Prostate gland (tissue), 2 donors: ENCODE measurements at regions not wholly inside any gene's neighbourhood (a gene's known extent, or its start where the extent isn't known, plus 50 kb on each side); places are given as distances from the start of the nearest gene placed in this dataset.

ENCODE experiments used
- DNase-seq: peaks from one replicate; pipeline ENCODE4 v3.0.0-alpha.2; 2019; ENCODE audit warnings: low spot score
- H3K27ac ChIP-seq, 2 donors: fragments of 200-600 bp; sonication (generic); 2 replicates each; pipeline ENCODE4 v1.5.1; 2017 to 2019
- H3K27me3 ChIP-seq: fragments of 200-600 bp; sonication (generic); replicated peaks from 2 replicates; pipeline ENCODE4 v1.5.1; 2019; ENCODE audit not compliant: insufficient read depth
- H3K36me3 ChIP-seq, 2 donors: fragments of 200-600 bp; sonication (generic); 1 replicate in 1 of 2; 2 replicates in 1 of 2; pipeline versions ENCODE4 v1.5.1 to v1.8.1; 2017 to 2019
- H3K4me1 ChIP-seq: fragments of 200-600 bp; sonication (generic); replicated peaks from 2 replicates; pipeline ENCODE4 v1.5.1; 2019
- H3K4me3 ChIP-seq, 2 donors: fragments of 200-600 bp; sonication (generic); 2 replicates each; pipeline ENCODE4 v1.5.1; 2017 to 2019
- H3K9me3 ChIP-seq: fragments of 200-600 bp; sonication (generic); 2 replicates; pipeline ENCODE4 v1.5.1; 2017
- CTCF ChIP-seq, 4 experiments: fragments of 200-600 bp in 2 of 4; fragments of 450-650 bp in 2 of 4; sonication (generic) in 2 of 4; IDR thresholded peaks; 1 replicate in 3 of 4; 2 replicates in 1 of 4; pipeline ENCODE4 v1.5.1; 2016 to 2019; ENCODE audit warnings: antibody characterized with exemption in 4 of 4, mild to moderate bottlenecking in 2 of 4, moderate library complexity in 2 of 4
- POLR2A ChIP-seq: fragments of 450-650 bp; IDR thresholded peaks from one replicate; pipeline ENCODE4 v1.6.1; 2016; ENCODE audit warnings: antibody characterized with exemption, mild to moderate bottlenecking
- POLR2AphosphoS5 ChIP-seq: sonication (generic); formaldehyde crosslinking; IDR thresholded peaks from one replicate; pipeline ENCODE4 v1.6.1; 2017; ENCODE audit warnings: antibody characterized with exemption
- WGBS: methylation state at CpG from one replicate; pipeline ENCODE4 v1.1.5; 2018; 5-methylcytosine and 5-hydroxymethylcytosine counted together
- intact Hi-C: fragments of 100-400 bp; cut with DNase I; formaldehyde crosslinking; loops from one replicate; pipeline ENCODE4 v1.14.2; 2022

GRCh38 chr1:213686983-213687382 lies 300.8 kb upstream of the PROX1 start:
- no peak for DNase-seq
- intact Hi-C loops: no loop called here
- WGBS: 83% methylated on average over 3 of the region's 3 CpGs
- Histone ChIP-seq H3K27me3 (no peaks in the 10 kb centered on the region), H3K27ac (no peak overlapping the region), H3K4me3 (no peak overlapping the region), H3K36me3 (no peaks in the 10 kb centered on the region), H3K9me3 (no peaks in the 10 kb centered on the region), H3K4me1 (no peaks in the 10 kb centered on the region)
- TF ChIP-seq CTCF (IDR thresholded peaks at IDR 0.05) (no peak), POLR2AphosphoS5 (no peak), POLR2A (no peak)

GRCh38 chr1:213687832-213688231 lies 299.9 kb upstream of the PROX1 start:
- DNase-seq: no peak
- H3K27me3 ChIP-seq: no peaks in the 10 kb centered on the region
- H3K9me3 ChIP-seq: no peaks in the 10 kb centered on the region
- TF ChIP-seq POLR2A: no peak
- no peak for TF ChIP-seq CTCF (IDR thresholded peaks at IDR 0.05)
- TF ChIP-seq POLR2AphosphoS5: no peak
- H3K4me3 ChIP-seq: no peak overlapping the region
- intact Hi-C loops: no loop called here
- 64% methylated on average over 7 of the region's 7 CpGs for WGBS
- no peaks in the 10 kb centered on the region for H3K4me1 ChIP-seq
- H3K27ac ChIP-seq: no peak overlapping the region
- no peaks in the 10 kb centered on the region for H3K36me3 ChIP-seq

GRCh38 chr1:213688655-213689054 lies 299.1 kb upstream of the PROX1 start:
- intact Hi-C loops: no loop called here
- H3K4me3 ChIP-seq: no peak overlapping the region
- no peaks in the 10 kb centered on the region for H3K36me3 ChIP-seq
- TF ChIP-seq POLR2AphosphoS5 (no peak), POLR2A (no peak), CTCF (IDR thresholded peaks at IDR 0.05) (no peak)
- DNase-seq: no peak
- 60% methylated on average over 2 of the region's 2 CpGs for whole genome bisulfite sequencing
- no peaks in the 10 kb centered on the region for H3K27me3 ChIP-seq
- no peak overlapping the region for H3K27ac ChIP-seq
- no peaks in the 10 kb centered on the region for H3K4me1 ChIP-seq
- no peaks in the 10 kb centered on the region for H3K9me3 ChIP-seq

GRCh38 chr1:213689260-213689659 lies 298.5 kb upstream of the PROX1 start:
- H3K27me3 ChIP-seq: no peaks in the 10 kb centered on the region
- no peak overlapping the region for H3K4me3 ChIP-seq
- no peaks in the 10 kb centered on the region for H3K36me3 ChIP-seq
- WGBS: 75% methylated on average over 3 of the region's 3 CpGs
- H3K27ac ChIP-seq: no peak overlapping the region
- H3K4me1 ChIP-seq: no peaks in the 10 kb centered on the region
- no peaks in the 10 kb centered on the region for H3K9me3 ChIP-seq
- TF ChIP-seq POLR2AphosphoS5: no peak
- DNase-seq: no peak
- intact Hi-C loops: no loop called here

DNA sequence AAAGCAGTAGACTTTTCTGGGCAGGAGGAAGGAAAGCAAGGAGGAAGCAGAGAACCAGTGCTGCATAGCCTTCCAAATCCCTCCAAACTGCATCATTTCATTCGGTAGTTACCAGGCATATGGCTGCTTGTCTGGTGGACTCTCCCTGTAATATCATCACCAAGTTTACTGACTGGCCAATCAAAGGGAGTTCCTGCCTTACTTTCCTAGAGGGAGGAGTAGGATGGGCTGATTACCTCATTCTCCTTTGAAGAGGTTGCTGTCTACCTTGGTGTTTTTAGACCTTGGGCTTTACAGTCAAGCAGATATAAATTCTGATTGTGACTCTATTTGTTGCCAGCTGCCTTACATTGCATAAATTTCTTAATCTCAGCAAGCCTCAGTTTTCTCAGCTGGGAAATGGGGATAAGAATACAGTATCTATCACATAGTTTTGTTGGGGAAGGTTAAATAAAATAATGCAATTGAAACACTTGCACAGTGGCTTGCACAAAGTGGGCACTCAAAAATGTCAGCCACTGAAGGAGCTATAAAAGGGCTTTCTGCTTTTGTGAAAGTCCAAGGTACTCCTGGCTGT lies 297.3 kb upstream of the PROX1 start:
- intact Hi-C loops: no loop called here
- TF ChIP-seq POLR2AphosphoS5: no peak
- TF ChIP-seq POLR2A: no peak
- no peaks in the 10 kb centered on the region for H3K27me3 ChIP-seq
- no peak for DNase-seq
- 80% methylated on average over 1 of the region's 1 CpG for WGBS
- no peaks in the 10 kb centered on the region for H3K9me3 ChIP-seq
- no peak overlapping the region for H3K27ac ChIP-seq
- no peak overlapping the region for H3K4me3 ChIP-seq
- H3K4me1 ChIP-seq: no peaks in the 10 kb centered on the region
- H3K36me3 ChIP-seq: no peaks in the 10 kb centered on the region

DNA sequence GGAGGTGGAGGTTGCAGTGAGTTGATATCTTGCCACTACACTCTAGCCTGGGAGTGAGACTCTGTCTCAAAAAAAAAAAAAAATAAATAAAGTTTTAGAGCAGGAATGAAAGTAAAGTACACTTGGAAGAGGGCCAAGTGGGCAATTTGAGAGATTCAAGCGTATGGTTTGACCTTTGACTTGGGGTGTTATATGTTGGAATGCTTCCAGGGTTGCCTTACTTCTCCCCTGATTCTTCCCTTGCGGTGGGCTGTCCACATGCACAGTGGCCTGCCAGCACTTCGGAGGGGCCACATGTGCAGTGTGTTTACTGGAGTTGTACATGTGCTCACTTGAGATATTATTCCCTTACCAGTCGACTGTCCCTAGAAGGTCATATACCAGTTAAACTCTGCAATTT lies 295.5 kb upstream of the PROX1 start:
- no peaks in the 10 kb centered on the region for H3K4me1 ChIP-seq
- TF ChIP-seq POLR2AphosphoS5 (no peak), CTCF (IDR thresholded peaks at IDR 0.05) (no peak), POLR2A (no peak)
- no peaks in the 10 kb centered on the region for H3K27me3 ChIP-seq
- intact Hi-C loops: no loop called here
- no peak overlapping the region for H3K27ac ChIP-seq
- no peaks in the 10 kb centered on the region for H3K9me3 ChIP-seq
- no peak overlapping the region for H3K4me3 ChIP-seq
- 59% methylated on average over 4 of the region's 4 CpGs for WGBS
- DNase-seq: no peak
- H3K36me3 ChIP-seq: no peaks in the 10 kb centered on the region
